RPMI8226 (cell line): ENCODE measurements at regions not wholly inside any gene's neighbourhood (a gene's known extent, or its start where the extent isn't known, plus 50 kb on each side); places are given as distances from the start of the nearest gene placed in this dataset.

ENCODE experiments used
- DNase-seq: peaks from one replicate; pipeline ENCODE4 v3.0.0-alpha.2; 2015

DNA sequence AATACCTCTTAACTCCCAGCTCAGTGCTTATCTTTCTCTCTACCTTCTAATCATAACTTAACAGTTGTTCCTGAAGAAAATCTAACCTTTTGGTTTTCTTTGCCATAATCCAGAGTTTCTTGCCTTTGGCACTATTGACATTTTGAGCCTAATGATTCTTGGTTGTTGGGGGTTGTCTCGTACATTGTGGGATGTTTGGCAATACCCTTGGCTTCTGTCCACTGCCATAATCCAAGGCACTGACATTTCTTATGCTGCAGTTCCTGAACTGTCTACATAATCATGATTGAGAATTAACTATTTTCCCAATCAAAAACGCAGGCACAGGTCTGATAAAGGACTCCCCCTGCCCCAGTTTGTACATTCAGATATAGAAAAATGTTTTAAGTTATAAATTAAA is 203.2 kb upstream of the MEX3C start:
- no peak for DNase-seq

DNA sequence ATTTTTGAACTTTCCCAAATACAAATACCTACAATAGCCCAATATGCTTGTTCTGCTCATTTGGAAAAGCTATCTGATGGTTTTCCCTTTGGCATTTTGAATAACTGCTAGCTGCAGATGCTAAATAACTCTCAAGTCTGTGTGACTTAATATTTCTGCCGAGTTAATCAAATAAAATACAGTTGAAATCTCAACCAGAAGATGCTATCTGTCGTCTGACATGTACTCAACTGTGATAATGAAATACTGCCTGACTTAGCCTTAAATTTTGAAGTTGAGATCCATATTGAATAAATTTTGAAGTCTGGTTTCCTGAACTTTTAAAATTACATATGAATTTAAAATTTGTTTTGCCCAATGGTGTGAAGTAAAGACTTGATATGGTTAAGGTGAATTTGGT is 204.4 kb upstream of the MEX3C start:
- DNase-seq = no peak

DNA sequence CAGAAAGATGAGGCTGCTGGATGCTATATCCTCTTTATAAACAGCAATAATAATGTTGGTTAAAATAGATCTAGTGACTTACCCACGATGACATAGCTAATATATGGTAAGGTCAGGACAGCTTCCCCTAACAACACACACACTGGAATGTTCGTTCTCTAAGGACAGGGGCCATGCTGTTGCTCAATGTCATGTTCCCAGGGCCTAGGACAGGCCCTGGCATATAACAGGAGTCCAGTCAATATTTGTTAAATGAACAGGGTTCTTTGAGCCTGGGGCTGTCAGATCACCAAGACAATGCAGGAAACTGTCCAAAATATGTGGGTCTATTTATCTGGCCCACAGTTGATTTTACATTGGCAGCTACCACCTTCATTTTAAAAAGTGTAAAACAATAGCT is 207.1 kb upstream of the MEX3C start:
- DNase-seq = no peak

DNA sequence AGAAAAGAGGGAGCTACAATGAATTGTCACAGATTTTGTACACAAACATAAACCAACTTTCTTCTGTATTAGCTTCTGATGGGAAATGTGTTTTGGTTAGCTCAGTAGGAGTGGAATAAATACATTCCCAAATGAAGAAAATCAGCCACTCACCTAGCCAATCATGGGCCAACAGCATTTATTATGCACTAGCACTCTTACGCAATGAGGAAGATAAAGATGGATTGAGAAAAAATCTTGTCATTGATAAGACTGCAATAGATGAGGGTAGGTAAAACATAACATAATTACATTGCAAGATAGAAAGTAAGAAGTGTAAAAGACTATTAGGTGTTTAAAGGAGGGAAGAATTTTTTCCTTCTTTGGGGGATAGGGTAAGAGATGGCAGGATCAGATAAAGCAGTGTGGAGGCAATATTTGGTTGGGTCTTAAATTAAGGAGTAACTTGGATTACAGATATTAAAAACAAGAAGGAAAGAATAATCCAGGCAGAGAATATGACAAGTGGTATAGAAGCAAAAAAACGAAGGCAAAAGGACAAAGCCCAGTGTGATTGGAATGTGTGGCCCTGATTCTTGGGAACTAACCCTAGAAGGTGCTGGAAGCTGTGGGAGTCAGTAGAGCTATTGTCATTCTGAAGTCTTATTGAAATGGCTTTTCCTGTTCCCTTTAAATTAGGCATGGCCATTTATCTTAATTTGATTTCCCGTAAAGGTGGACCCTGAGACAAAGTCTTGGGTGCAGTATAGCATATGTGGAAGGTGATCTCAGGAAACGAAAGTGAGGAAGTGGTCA is 208.4 kb upstream of the MEX3C start:
- DNase-seq = no peak

DNA sequence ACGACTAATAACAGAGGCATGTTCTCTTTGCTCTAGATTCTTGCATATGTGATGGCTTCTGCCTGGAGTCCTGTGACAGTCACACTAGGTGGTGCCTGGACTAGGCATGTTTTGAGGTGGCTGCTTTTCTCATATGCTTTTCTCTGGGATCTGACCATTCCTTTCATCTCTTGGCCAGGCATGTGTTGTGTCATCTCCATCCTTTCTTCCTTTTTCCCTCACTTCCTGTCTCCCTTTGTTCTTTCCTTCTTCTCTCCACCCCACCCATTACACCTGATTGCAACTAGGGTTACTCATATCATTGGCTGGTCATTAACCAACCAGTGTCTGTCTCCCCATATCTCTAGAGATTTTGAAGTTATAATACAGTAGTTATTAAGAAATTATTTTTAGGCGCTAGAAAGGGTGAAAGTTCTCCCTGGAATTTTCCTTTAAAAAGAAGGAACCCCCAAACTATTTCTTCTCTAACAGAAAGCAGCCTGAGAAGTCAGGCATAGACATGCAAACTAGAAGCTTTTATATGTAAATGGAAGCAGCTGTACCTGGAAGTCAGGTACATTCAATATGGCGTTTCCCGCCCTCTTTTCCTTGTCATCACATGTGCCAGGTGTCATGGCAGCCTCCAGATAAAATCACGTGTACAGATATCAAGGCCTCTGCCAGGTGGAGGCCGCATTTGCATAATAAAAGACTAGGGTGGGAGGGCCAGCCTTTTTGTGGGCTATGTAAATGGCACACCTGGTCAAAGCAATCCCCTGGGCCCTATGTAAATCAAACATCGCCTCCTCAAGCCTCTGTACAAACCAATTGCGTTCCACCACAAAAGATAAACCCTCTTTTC is 220.4 kb upstream of the MEX3C start:
- no peak for DNase-seq

DNA sequence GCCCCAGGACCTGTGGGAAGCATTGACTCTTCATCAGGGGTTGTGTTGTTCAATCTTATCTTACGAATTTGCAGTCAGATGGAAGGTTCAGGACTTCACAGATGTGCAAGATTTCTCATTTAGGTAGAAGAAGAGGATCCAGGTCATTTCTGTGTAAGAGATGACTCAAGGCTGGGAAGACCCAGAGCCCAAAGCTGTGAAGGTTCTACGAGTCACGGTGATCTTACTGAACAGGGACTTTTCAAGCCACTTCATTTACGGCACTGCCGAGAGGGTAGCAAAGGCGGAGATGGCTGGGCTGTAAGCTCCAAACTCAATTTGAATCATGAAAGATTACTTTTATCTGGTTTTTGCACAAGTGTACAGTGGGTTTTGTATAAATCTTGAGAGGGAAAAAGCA is 228.0 kb upstream of the MEX3C start:
- no peak for DNase-seq

DNA sequence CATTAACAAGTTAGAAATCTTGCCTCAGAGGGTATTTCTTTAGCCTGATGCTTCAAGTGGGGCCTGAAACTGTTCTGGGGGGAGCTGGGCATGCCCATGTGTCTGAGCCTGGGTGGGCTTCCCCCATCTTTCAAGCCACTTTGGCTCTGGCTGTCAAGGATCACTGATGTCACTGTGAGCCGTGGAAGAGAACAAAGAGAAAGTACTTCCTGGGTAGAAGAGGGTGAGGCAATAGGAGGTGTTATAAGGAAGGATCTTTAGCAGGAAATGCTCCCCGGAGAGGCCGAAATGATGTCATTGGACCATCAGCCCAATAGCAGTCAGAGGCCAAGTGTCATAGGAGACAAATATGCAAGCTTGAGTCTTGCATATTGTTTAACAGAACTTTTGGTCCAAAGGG is 228.4 kb upstream of the MEX3C start:
- no peak for DNase-seq

DNA sequence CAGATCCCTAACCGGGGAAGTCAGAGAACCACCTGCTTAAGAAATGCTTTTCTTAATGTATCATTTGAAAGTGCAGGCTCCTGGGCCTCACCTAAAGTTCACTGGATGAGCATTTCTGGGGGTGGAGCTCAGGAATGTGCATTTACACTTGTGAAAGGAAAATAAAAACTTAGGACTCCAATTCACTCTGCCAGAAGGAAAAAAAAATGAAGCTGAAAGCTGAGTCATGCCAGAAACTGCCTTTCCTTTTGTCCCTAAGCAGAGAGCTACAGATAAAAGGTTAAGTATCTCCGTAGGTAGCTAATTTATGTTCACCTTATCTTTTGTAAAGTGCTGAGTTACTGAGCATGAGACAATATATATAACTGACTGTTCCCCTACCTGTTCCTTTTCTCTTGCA is 229.5 kb upstream of the MEX3C start:
- no peak for DNase-seq

DNA sequence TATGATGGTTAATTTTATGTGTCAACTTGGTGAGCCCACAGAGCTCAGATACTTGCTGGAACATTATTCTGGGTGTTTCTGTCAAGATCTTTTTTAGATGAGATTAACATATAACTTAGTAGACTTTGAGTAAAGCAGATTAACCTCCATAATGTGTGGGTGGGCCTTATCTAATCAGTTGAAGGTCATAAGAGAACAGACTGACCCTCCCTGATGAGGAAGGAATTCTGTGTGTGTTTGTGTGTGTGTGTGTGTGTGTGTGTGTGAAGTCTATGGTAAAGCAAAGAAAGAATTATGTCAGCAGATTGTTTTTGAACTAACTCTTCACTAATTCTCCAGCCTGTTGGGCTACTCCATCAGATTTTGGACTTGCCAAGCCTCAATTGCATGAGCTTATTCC is 232.2 kb upstream of the MEX3C start:
- DNase-seq = no peak

DNA sequence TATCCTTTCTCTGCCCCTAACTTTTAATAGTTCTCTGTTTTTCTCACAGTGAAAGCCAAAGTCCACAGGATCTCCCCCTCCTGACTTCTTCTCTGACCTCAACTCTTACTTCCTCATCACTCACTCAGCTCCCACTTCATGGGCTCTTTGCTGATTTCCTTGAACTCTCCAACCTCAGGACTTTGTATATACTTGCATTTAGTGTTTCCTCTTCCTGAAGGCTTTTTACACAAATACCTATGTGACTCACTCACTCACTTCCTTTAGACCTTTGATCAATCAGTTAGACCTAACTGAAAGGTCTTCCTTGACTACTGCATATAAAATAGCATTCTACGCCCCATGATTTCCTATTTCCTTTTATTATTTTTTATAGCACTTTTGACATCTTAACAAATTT is 233.1 kb upstream of the MEX3C start:
- no peak for DNase-seq

DNA sequence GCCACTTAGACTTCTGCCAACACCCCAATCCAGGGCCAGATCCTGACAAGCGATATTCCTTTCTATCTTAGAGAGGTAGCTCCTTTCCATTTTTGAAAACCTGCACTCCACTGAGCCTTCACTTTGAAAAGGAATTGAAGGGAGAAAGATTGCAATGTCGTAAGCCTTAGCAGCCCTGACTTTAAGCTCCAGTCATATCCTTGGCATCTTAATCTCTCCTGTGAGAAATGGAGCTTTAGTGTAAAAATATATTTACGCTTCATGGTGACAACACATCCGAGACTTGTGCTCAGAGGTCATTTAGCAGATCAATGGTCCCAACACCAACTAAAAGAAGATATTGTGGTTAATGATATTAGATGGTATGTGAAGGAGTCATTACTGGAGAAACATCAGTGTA is 235.8 kb upstream of the MEX3C start:
- no peak for DNase-seq

DNA sequence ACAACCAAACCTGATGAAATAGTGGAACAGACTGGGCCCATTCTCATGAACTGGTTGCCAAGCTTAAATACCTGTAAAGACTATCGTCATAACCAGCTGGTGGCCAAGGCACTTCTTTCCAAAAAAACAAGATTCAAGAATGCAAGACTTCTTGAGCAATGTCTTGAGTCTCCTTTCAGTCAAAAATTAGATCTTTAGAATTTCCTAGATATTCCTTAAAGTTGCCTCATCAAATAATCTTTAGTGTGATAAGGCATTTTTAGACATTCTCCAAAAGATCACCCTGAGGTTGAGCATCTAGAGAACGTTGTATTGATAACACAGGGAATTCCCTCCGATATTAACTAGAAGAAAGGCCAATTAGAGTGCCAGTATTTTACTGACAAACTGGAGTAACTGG is 236.4 kb upstream of the MEX3C start:
- DNase-seq = no peak

DNA sequence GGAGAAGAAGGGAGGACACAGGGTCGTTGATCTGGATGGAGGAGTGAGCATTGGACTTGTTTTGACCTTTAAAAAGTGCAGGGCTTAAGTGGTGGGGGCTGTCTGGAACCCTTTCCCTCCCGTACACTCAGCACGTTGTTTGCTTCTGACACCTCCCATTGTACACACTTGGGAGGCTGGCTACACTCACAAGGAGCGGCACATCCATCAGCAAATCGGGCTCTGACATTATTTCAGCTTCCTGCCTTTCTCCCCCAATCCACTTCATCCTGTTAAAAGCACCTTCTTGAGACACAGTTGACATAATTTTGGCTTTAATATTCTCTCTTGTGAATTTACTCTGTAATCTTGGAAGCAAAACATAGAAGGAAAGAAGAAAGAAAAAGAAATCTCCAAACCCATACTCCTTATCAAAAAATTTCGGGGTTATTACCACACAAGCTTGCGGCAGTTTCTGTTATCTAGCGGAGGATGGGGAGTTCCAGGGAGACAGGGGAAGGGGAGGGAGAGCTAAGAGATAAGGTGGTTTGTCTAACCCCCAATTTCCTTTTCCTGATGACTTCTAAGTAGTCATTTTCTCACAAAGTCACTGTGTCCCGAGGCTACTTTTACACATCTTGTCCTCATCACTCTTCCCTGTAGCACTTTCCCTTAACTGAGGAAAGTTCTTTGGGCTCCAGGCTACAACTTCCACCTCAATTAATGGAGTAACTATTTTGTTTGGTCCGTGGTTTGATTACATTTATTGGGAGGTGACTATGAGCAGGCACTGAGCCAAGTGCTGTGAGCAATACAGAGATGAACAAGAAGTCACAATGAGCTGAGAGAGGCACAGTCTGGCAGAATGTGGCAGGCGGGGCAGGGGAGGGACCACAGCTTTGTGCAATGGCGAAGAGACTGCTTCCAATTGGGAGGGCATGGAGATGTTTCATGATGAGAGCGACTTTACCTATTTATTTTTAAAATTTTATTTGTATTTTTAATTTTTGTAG is 240.1 kb upstream of the MEX3C start:
- peak; percentile 19 for DNase-seq

DNA sequence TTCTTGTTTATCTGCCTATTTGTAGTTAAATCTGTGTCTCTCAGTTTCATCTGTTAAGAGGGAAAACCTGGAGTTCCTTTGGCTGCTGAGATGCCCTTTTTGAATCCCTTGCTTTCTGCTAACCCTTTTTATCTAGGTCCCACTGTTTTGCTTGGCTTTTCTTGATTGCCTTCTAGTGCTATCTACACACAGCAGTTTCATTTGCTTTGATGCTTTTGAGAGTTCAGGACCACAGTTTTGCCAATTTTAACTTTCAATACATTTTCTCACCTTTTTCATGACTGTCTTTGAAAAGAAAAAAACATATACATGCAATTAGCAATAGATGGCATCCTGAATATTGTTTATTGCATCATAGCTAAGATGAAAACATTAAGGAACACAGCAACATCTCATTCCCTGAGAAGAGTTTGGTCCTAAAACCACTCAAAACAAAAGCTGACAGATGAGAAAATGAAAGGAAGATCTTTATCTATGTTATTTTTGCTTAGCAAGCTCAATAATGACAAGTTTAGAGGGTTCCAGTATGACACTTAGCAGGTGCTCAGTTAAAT is 241.4 kb upstream of the MEX3C start:
- DNase-seq = no peak

DNA sequence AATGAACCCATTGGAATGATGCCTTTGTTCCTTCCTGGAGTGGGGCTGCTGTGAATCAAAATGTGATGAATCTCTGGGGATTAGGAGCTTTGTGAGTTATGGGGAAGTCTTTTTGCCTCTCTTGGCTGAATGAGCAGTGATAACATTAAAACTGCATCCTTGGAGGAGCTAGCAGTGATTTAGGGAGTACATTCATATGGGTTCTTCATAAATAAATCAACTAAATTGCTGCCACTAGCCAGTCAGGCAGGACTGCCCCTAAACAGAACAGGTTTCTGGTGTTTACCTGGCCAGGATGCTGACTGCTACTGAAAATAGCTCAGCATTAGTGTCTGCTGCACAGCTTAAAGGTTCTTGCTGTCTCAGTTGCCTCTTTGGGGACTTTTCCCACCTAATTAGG is 244.5 kb upstream of the MEX3C start:
- DNase-seq = no peak

DNA sequence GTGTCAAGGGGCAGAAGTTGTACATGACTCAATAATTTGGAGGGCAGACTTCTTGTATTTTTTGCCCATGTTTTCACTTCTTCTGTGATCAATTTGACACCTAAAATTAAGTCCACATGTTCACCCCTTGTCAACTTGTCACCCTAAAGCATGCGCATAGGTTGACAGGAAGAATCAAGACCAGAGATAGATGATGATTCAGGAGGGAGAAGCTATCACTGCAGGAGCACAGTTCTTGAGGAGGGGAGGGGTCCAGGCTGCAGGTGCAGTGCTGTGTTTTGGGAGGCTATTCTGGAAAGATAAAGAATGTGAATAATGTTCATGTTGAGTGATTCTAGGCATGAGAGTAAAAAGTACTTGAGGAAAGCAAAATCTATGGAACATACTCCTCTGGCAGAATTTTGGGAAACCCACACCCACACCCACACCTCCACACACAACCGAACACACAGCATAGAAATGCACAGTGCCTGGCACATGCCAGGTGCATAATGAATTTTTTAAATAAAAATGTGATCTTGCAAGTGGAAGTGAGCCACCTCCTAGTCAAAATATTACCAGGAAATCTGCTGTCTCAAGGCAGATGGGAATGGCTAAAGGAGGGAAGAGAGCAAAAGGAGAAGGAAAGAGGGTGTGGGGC is 249.2 kb upstream of the MEX3C start:
- peak; percentile 82 for DNase-seq

DNA sequence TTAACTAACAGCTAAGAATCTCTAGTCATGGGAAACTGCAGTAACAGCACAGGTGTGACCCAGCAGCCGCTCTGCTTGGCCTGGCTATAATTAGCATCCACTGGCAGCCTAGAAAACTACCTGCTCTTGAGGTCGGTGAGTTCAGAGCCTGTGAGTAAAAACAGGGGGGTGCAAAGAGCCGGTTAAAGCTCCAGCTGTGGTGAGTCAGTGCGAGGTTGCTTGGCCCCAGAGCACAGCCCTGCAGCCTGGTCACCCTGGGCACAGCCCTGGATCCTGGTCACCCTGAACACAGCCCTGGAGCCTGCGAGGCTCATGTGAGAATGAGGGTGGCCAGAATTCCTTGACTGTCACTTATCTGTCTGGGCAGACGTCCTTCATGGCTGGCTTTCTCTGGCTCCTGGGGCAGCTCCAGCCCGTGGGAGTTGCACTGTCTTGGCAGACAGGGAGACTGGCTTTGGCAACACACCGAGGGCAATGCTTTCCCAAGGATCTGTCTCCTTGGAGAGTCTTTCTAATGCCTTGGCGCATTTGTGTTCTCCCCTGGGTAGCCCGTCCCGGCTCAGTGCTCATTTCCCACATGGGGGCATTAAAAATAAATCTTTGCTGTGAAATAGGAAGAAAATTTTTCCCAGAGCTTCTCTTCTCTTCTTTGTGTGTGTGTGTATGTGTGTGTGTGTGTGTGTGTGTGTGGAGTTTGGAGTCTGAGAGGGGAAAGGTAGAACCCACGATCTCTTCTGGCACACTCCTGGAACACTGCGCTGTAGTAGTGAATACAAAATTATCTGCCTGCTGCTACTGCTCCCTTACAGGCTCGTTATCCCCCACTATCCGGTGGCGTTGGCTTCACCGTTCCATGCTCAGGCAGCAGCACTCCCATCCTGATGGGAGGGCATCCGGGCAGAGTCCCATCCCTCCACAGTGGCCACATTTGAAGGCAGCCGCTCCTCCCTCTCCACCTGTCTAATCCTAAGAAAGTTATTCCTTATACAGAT is 250.2 kb upstream of the MEX3C start:
- peak; percentile 97 for DNase-seq

DNA sequence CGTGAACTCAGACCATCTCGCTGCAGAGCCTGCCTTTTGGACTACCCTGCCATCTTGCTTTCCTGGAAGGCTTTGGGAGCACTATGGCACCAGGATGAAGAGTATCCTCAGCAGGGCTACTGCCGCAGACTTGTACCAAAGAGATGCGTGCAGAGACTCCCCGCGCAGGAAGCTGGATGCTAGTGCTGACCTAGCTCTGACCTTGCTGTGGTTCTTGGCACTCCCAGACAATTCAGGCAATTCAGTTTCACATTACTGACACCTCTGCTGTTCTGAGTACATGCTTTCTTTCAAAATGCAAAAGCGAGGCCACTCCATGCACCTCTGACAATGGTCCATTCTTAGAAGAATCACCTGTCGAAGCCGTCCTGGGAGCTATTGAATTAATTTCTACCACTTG is 251.5 kb upstream of the MEX3C start:
- DNase-seq = peak; percentile 93

DNA sequence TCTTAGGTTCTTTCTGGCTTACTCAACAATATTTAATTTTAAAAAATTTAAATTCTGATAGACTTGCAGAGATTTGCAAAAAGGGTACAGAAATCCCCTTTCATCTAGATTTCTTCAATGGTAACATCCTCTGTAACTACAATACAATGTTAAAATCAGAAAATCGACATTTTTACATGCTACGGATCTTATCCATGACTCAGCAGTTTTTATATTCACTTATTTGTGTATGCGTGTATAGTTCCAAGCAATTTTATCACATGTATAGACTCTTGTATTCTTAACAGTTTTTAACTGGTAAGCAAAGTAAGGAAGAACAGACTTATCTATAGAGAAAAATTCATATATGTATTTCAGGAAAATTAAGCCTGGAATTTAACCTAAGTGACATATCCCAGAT is 256.1 kb upstream of the MEX3C start:
- no peak for DNase-seq

DNA sequence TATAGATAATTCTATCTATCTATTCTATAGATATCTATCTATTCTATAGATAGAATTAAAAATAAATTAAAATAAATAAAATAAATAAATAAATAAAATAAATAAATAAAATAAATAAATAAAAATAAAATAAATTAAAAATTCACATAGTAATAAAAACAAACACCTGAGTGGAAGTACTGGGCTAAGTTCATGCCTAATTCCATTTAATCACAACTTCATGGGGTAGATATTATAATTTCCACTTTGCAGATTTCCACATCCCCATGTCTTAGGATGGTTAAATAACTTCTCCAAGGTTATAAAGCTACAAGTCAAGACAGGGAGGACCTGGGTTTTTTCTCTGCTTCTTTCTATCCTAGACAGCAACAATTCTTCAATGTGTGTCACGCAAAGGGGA is 261.4 kb upstream of the MEX3C start:
- no peak for DNase-seq

DNA sequence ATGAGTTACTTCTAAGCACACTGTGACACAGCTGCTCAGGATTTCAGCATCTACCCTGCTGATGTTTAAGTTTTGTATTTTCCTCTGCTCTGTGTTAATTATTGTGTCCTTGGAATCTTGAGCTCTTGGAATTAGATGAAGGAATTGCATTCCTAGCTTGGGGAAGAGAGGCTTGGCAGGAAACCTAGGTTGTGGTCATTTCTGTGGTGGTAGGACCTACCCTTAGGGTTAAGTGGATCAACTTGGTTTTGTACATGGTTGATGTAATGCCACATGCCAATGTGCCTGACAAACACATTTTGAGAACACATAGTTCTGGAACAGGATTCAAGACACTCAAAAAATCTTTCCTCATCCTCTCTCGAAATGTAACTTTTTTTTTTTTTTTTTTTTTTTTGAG is 264.5 kb upstream of the MEX3C start:
- DNase-seq = no peak
